HG03045 (cell line): ENCODE measurements at regions not wholly inside any gene's neighbourhood (a gene's known extent, or its start where the extent isn't known, plus 50 kb on each side); places are given as distances from the start of the nearest gene placed in this dataset.

Source experiments
- ATAC-seq: cut with Tn5 transposase; IDR thresholded peaks from one replicate; pipeline ENCODE4 v1.9.1; 2021; ENCODE audit warnings: mild to moderate bottlenecking, moderate library complexity; ENCODE audit not compliant: unreplicated experiment

DNA sequence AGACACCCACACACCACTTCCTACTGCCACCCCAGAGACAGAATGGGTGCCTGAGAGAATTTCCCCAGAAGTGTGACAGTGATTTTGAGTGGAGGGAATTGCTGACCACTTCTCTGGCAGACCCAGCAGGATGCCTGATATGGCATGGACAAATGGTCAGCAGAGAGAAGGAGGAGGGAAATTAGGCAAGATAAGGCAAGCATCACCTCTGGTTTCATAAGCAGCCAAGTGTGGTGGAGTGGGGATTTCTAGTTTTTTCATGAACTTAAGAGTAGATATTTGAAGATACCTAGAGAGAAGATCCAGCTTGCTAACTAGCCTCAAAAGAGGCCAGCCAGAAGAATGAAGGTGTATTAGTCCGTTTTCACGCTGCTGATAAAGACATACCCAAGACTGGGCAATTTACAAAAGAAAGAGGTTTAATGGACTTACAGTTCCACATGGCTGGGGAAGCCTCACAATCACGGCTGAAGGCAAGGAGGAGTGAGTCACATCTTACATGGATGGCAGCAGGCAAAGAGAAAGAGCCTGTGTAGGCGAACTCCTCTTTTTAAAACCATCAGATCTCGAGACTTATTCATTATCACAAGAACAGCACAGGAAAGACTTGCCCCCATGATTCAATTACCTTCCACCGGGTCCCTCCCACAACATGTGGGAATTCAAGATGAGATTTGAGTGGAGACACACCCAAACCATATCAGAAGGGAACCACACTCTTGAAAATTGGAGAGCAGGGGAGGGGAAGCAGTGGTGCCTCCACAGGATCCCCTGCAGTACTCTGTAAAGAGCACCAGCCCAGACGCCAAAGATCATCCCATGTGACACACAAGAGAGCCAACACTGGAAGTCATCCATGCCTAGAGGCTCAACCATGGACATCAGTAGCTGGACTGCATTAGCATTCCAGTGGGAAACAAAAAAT, 64.2 kb downstream of the RBM43 start:
- no peak for ATAC-seq

DNA sequence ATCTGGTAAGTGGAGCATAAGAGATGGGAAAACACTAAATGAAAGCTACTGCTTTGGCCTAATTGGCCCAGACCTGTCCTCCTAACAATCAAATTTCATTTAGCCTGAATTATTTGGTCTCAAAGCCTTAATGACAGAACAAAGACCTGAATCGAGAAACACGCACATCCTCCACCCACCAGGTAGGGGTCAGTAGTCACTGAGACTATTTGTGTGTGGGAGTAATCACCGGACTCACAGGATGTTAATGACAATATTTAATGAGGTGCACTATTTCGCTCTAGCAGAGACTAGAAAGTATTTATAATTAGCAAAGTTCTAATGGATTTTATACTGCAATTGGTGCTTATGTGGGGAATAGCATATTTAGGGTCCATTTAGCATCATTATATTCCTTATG, 68.1 kb downstream of the RBM43 start:
- no peak for ATAC-seq

DNA sequence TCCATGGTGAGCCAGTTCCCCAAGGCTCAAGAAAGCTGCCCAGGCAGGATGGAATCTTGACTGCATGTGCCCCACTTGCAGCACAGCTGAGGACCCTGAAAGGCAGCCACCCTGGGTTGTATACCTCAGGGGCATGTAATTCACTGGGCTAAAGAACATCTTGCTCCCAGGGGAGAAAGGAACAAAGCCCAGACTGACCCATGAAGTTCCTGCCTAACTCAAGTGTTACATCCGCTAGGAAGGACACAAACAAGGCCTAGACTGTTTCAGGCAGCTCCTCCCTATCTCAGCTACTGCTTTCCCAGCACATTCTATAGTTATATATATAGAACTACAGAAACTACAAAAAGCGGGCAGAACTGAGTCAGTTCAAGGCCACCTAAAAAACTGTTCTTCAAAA, 69.0 kb downstream of the RBM43 start:
- no peak for ATAC-seq

DNA sequence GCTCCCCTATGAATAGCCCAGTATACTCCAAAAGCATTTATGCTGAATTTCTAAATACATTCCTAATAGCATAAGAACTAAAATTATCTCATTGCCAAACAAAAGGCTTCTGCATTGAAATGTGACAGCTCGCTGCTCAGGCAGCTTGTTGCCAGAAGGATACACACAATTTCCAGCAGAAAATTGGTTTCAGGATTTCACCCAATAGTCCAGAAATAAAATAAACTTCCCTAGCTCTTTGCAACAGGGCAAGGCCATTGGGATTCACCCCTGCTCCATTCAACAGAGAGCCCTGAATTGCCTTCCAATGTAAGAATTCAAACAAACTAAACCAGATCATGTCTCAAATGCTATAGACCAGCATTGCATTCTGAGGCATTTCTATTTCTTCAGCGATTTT, 70.7 kb downstream of the RBM43 start:
- ATAC-seq, result no peak

DNA sequence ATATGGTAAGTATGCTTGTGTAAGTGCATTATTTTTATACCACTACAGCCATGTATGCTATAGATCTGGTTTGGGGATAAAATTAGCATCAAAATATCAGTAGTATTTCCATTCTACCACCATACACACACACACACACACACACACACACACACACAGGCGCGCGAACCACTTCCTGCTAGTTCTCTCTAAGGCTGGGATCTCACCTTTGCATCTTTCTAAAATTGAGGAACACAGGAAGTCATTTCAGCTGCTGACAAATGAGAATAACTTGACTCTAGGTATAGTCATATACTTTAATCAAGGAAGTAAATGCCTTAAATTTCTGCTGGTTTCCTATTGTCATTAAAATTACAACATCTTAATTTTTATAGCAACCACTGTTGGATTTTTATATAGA, 72.5 kb downstream of the RBM43 start:
- no peak for ATAC-seq

DNA sequence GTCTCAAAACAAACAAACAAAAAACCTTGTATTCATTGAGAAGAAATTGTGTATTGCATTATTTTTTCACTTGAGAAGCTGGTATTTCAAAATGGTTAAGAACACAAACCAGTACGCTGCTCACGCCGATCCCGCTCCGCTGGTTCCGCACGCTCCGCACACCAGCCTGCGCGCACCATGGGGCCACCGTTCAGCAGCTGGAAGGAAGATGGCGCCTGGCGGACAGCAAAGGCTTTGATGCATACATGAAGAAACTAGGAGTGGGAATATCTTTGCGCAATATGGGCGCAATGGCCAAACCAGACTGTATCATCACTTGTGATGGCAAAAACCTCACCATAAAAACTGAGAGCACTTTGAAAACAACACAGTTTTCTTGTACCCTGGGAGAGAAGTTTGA, 75.7 kb downstream of the RBM43 start:
- ATAC-seq, result no peak

DNA sequence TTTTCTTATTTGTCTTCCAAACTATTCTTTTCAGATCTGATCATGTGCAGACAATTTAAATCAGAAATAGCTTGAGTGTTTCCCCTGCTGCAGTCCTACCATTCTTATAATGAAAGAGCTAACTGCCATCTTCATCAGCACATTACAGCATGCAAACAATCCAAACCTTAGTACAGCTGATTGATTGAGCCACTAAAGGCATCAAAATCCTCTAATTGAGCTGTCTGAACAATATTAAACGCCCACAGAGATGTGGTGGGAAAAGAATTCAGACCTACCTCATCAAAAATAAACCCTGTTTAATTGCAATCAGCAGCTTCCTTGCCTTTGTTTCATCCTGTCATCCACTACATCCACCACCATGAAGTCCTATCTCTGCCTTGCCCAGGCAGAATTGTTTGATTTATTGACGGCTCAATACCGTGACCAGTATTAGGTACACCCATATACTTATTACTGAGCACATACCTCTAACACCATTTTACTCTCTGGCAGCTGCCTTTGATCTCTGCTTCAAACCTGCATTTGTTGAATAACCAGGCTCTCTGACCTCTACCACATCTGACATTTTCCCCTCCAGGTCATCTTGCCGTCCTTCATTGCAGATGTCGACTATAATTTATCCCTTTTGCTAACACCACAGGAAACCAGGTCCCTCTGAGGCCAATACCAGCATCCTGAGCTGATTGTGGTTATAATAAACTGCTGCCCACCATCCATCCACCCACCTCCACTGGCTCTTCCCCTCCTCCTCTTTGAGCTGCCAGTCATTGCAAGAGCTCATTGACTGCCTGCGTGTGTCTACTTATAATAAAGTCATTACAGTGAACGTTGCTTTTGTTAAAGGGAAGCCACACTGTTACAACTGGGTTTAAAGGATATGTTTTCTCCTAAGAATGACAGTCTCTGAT, 78.5 kb downstream of the RBM43 start:
- no peak for ATAC-seq

DNA sequence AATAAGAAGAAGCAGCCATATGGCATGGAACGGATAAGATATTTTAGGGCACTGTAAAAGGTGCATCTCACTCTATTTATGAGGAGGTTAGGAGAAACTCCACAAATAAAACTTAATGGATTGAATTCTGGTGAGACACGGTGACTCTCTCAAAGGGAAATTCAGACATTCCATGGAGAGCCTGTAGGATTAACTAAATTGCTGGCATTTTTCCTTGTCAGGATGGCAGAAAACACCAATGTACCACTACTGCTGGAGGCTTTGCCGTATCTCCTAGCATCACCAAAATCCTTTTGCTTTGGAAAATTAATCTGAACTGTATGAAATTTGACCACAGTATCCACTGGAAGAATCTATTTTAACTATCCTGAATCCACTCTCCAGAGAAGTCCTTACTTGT, 79.3 kb downstream of the RBM43 start:
- no peak for ATAC-seq

DNA sequence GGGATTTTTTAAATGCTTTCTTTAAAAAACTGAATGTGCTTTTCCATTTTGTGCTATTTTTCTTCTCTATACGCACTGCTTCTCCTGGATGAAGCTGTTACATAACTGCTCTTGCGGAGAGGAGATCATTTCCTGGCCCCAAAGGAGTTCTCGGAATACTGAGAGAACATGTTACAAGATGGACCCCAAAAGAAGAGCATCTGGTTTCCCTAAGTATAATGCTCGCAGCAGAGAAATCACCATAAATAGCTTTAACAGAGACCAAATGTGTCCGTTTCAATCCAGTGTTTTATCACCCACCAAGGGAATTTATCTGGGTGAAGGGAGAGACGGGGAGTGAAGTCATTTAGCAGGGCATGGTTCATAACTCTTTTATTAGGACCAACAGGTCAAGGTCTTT, 80.1 kb downstream of the RBM43 start:
- ATAC-seq, result no peak

DNA sequence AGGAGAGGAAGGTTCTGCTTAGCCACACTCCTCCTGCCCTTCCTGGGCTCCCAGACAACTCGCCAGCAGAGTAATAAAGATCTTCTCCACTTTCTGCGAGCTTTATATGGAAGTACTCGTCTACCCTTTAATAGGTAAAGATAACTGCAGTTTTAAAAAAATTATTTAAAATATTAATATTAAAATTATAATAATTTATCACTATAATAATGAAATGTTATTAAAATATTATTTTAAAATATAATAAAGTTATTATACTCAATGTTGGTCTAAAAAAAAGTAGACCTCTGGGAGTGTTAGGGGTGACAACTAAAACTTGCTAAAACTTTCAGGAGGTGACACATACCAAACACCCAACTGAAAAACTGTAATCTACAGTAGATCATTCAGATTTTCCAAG, 81.5 kb downstream of the RBM43 start:
- no peak for ATAC-seq

DNA sequence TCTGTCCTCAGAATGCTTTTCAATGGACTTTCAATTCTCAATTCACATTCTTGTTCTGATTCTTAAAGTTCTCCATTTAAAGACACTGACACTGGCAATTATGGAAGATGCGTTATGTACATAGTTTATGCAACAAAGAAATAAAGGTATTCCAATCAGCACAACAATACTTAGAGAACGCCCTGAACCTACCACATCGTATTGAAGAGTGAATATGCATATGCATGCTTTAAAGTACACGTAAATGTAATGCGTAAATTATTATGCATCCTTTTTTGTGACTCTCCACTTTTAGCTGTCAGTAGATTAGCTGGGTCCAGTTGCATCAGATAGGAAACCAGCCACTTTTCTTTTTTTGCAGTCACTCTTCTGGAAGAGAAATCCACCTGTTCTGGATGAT, 83.5 kb downstream of the RBM43 start:
- ATAC-seq, result no peak

DNA sequence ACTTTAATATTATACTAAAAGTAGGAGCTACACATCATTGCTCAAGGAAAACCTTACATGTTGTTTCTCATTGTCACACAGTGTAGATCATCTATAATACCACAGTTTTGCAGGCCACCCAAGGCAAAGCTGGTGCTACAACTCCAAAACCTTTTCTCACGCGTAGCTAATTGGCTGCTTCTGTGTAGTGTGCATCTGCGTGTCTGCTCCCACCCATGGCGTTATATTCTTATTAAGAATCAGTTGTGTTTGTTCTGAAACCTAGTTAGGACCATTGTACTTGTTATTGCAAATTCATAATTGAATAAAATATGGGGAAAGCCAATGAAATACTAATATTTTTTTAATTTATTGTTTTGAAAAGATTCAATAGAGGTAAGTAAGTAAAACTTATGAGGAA, 83.9 kb downstream of the RBM43 start:
- no peak for ATAC-seq

DNA sequence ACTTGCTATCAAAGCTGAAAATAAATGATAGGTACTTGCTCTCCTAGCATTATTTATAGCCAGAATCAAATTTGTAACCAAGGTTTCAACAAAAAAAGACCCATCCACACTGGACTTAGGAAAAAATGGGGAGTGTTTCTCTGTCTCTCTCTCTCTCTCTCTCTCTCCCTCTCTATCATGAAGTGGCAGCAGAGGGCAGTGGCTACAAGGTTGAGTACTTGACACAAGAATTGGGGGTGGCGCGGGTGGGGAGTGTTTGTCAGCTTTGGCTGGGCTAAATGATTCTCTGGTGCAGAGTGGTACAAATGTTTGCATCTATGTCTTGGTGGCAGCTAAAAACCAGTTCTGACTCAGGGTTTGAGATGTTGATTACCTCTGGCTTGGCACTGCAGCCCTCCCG, 85.0 kb downstream of the RBM43 start:
- ATAC-seq, result no peak

DNA sequence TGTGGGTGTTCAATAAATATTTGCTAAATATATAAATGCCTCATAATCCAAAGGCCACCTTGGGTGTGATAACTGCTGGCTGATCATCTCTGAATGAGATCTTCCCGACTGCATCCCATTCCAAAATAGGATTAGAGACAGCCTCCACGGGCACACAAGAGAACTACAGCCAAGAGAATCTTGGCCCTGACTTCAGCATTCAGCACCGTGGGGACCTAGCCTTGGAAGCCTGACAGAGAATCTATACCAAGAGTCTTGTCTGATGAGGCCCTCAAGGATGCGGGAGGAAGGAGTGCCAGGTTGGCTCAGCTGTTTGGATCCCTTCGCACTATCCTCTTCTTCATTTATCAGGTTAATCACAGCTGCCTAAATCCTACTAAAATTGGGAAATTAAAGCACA, 85.8 kb downstream of the RBM43 start:
- no peak for ATAC-seq

DNA sequence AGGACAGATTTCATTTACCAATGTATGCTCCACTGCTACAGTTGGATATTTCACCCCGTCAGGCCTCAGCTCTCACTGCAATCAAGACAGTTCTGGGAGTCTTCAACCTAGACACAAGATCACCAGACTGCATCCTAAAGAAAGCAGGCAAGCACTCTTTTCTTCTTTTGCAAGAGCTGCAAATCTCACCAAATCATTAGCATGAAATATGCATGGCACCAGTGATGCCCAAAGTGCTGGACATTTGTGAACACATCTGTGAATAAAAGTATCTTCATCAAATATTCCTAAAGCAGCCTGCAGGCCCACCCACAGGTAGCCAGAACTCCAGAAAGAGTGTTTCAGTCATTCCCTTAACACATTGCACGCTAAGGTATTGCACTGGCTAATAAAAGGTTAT, 87.5 kb downstream of the RBM43 start:
- no peak for ATAC-seq

DNA sequence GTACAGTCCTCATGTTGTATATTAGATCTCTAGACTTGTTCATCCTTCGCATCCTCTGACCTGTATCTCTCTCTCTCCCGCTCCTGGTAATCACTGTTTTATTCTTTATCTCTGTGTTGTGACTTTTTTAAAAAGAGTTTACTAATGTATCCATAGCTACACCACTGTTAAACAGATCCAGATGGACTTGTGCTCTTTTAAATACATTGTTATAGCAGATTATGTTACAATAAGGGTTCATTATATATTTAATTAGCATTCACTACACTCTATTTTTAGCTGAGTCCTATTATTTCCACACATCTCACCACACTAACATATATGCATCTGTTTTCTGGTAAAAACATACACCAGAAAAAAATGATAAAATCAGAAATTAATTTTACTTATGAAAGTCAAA, 90.5 kb downstream of the RBM43 start:
- no peak for ATAC-seq

DNA sequence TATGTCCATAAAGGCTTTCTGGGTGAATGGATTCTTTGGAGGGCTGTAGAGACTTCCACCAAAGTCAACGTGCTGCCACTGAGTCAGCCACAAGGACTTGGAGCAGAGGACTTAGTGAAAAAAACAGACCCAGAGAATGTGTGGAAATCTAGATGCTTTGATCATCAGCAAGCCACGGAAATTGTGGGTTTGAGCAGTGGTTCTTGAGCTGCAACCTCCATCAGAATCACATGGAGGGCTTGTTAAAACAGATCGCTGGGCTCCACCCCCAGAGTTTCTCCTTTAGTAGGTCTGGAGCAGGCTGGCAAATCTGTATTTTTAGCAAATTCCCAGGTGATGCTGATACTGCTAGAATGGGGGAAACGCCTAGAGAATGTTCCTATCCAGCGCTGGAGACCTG, 95.3 kb downstream of the RBM43 start:
- ATAC-seq, result no peak

DNA sequence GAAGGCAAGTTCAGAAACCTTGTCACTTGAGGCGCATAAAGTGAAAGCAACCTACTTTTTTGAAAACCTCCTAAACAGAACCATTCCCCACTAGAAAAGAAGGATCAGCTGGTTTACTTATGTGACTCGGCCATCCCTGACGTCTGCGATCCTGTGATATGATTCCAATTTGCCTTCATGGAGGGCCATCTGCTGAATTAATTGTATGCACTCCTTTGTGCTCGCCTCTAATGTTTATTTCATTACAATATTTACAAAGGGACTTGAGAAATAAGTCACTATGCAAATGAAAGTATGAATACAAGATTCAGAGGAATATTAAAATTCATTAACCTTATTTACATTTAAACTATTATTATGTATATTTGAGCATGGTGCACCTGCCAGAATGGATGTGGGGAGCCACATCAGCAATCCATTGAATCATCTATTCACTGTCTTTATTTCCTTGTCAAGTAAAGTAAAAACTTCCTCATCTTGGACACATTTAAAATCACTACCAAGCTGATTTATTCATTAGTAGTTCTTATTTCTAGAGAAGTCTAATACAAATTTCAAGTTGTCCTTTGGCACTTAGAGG, 96.5 kb downstream of the RBM43 start:
- no peak for ATAC-seq

DNA sequence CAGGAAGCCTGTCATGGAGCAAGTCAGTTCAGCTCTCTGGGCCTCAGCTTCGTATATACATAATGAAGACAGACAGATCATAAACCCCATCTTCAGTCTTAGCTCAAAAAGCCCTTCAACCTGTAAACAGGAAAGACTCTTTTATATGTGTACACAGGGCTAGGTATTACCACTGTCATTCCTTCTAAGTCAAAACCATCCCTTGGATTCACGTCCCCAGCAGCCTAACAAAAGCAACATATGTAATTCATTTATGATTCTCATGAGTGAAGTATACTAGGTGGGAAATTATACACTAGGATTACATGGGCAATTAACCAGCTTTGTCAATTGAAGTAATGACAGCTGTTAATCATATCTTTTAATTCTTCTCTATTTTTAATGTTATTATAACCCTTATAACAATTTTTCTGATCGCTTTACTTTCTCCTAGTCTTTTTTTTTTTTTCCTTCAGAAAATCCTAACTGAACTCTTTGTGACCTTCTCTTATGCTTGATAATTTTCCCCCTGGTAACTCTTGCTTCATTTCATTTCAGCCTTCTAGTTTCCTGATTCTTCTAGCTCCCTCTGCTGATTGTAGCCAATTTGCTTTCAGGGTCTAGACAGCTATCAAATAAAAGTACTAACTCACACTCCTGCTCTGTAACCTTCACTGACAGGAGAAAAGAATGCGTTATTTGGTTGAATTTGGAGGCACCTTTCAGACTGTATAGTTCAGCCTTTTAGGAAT, 99.7 kb downstream of the RBM43 start:
- ATAC-seq, result no peak

DNA sequence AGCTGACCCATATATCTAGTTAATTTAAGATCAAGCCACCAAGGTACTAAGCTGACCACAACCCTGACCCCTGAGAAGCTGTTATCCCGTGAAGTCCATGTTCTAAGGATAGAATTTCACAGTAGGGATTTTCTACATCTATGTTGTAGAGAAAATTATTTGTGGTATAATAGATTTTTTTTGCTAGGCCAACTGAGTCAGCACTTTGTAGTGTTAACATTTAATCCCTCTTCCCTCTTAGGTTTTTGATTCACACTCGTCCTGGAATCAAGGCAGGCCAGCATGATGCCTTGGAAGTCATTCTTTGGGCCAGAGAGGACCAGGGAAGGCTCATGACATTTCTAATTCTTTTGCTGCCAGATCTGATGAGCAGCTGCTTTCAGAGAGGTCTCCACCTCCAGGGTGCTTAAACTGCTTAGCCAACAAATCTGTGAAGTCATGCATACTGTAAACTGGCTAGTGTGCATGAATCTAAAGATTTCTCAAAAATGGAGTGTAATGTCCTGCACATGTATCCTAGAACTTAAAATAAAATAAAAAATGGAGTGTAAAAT, 102.5 kb downstream of the RBM43 start:
- ATAC-seq, result no peak
